HG02610 (cell line): ENCODE measurements at regions not wholly inside any gene's neighbourhood (a gene's known extent, or its start where the extent isn't known, plus 50 kb on each side); places are given as distances from the start of the nearest gene placed in this dataset.
"Not testable (repeated sequence)": the region's sequence is repeated elsewhere in the genome, so short reads cannot be mapped to it uniquely, and the experiment has no call there.

Experiments
- ATAC-seq: cut with Tn5 transposase; IDR thresholded peaks from one replicate; pipeline ENCODE4 v1.9.1; 2021; ENCODE audit warnings: mild to moderate bottlenecking, moderate library complexity; ENCODE audit not compliant: unreplicated experiment

DNA sequence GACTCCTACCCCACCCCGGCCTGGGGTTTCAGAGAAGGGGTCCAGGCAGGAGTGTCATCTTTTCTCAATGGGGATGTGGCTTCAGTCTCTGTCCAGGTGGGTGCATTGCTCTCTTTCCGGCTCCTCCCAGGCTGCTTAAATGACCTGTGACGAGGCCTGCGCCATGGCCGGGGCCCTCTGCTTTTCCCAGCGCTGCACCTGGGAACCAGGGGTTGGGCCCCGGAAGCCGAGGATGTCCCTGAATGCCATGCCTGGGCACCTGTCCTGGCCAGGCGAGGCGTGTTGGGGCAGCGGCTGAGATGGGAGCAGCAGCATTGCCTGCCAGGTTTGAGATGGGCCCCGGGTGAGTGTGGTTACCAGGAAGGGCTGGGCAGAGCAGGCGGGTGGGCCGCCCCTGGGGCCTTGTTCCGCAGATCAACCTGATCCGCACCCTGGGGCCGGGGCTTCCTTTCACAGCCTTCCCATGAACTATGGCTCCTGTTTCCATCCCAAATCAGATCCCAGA lies 147.4 kb downstream of the SEC14L1 start:
- ATAC-seq: no peak

DNA sequence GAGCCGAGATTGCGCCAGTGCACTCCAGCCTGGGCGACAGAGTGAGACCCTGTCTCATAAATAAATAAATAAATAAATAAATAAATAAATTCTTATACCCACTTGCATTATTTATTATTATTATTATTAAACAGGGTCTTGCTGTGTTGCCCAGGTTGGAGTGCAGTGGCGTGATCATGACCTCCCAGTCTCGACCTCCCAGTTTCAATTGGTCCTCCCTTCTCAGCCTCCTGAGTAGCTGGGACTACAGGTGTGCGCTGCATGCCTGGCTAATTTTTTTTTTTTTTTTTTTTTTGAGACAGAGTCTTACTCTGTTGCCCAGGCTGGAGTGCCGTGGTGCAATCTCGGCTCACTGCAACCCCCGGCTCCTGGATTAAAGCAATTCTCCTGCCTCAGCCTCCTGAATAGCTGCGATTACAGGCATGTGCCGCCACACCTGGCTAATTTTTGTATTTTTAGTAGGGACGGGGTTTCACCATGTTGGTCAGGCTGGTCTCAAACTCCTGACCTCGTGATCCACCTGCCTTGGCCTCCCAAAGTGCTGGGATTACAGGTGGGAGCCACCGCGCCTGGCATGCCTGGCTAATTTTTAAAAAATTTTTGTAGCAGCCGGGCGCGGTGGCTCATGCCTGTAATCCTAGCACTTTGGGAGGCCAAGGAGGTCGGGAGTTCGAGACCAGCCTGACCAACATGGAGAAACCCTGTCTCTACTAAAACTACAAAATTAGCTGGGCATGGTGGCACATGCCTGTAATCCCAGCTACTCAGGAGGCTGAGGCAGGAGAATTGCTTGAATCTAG lies 150.2 kb downstream of the SEC14L1 start:
- ATAC-seq: not testable (repeated sequence)

DNA sequence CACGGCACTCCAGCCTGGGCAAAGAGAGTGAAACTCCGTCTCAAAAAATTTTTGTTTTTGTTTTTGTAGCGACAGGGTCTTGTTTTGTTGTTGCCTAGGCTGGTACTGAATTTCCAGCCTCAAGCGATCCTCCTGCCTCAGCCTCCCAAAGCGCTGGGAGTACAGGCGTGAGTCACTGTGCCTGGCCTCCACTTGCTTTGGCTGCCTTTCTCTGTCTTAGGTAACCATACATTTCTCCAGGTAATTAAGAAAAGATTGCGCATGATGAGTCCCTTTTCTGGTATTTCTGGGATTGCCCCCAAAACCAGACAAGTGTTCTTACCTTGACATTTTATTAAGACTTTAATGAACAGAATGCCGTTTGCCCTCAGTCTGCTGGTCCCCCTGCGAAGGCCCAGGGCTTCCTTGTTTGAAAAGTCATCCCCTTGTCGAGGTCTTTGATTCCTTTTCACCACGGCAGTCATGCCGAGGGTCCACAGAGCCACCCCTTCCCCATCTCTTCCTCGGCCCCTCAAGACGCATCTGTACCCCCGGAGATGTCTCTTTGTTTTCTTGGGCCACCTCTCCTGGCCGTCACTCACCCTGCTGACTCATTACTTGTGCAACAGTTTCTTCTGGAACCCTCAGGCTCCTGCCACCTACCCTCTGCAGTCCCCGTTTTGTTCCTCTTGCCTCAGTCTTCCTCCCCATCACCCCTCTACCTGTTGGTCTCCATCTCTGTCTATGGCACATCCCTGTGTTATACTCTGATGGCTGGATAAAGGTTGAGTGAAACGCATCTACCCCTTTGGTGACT lies 151.0 kb downstream of the SEC14L1 start:
- ATAC-seq: no peak

DNA sequence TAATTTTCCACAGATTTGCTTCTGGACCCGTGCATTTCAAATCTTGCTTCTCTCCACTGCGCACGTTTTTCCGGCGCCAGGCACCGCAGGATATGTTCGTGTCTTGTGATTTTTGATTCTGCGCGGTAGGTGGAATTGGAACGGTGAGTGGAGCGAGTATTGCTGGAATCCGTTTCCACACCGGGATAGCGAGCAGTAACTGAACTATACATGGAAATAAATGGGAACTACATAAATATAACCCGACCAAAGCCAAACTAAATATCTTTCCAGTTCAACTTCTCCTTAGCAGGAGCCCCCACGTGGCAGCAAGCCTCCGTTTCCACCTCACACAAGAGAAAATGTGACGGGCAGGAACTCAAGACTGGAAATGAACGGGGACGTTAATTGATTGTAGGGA lies 154.0 kb downstream of the SEC14L1 start:
- ATAC-seq: no peak

DNA sequence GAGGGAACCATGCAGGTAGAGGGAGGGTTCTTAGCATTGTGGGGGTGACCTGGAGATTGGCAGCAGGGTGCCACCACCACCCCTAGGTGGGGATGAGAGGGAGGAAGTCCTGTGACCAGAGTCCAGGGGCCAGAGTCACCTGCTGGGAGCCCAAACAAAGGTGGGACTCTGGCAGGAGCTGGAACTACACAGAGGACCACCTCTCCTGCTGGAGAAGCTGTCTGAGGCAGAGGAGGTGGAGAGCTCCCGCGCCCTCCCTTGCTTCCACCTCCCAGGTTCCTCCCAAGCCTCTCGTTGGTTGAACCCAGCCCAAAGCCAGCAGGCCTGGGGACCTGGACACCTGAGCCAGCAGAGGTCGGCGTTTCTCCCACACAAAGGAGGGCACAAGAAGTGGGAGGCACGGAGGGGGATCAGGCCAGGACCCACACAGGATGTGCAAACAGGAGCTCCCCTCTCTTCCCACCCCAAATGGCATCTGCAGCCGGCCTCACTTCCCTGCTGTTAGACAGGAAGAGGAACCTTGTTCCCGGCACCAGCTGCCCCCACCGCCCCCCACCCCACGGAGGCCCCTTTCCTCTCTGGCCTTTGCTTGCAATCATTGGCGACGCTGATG lies 154.6 kb downstream of the SEC14L1 start:
- no peak for ATAC-seq

DNA sequence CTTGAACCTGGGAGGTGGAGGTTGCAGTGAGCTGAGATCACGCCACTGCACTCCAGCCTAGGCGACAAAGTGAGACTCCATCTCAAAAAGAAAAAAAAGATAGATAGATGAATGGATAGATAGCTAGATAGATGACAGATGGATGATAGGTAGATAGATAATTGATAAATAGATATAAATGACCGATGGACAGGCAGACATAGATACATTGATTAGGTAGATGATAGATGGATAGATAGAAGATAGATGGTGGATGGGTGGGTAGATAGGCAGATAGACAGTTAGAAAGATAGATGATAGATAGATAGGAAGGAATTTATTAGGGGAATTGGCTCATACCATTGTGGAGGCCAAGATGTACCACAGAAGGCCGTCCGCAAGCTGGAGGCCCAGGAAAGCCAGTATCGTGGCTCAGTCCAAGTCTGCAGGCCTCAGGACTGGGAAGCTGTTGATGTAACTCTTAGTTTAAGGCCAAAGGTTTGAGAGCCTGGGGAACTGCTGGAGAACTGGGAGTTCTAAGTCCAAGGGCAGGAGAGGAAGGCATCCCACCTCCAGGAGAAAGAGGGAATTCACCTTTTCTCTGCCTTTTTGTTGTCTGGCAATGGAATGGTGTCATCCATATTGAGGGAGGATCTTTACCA lies 156.1 kb downstream of the SEC14L1 start:
- ATAC-seq: no peak

DNA sequence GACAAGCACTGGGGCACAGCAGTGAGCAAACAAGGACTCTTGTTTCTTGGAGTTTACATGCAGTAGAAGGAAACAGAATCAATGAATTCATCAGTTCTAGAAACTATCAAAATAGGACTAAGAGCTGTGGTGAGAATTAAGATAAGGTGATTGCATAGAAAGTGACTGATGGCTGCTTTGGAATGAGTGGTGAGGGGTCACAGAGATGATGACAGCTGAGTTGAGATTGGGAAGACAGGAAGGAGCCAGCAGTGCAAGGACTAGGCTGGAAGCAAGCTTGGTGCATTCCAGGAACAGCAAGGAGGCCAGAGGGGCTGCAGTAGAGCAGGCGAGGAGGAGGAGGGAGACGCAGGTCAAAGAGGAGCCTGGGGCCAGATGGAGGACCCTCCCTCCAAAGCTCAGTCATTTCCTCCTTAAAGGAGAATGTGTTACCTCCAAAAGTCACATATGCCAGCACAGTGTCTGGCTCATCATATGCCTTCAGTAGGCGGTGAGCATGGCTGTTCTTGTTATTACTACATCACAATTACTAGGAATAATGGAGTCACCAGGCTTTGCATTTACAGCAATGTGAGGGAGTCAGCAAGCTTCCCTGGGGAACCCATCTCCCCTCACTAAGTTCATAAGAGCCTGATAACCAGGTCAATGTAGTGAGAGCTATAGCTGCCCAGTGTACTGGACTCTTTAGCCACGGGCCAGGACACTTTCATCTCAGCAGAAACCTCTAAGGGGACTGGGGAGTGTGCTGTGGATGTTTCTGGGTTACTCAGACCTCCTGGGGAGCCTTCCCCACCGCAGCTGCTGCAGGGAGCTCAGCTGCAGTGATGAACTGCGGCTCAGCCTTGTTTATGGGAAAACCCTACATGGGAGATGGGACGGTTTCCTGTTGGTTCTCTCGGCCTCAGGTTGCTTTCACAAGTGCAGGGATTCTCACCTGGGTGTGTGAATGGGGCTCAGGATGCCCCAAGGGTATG lies 157.2 kb downstream of the SEC14L1 start:
- no peak for ATAC-seq

DNA sequence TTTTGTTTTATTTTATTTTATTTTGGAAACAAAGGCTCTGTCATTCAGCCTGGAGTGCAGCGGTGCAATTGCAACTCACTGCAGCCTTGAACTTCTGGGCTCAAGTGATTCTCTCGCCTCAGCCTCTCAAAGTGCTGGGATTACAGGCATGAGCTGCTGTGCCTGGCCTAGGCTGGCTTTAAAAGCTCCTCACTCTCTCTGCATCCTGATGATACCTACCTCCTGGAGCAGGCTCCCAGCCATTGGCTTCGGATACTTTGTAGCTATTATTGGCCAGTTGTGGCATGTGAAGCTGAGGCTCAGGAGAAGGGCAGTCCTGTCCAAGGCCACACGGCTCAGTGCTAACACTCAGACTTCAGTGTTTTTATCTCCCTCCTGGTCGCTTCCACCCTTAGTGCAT lies 158.0 kb downstream of the SEC14L1 start:
- ATAC-seq: no peak

DNA sequence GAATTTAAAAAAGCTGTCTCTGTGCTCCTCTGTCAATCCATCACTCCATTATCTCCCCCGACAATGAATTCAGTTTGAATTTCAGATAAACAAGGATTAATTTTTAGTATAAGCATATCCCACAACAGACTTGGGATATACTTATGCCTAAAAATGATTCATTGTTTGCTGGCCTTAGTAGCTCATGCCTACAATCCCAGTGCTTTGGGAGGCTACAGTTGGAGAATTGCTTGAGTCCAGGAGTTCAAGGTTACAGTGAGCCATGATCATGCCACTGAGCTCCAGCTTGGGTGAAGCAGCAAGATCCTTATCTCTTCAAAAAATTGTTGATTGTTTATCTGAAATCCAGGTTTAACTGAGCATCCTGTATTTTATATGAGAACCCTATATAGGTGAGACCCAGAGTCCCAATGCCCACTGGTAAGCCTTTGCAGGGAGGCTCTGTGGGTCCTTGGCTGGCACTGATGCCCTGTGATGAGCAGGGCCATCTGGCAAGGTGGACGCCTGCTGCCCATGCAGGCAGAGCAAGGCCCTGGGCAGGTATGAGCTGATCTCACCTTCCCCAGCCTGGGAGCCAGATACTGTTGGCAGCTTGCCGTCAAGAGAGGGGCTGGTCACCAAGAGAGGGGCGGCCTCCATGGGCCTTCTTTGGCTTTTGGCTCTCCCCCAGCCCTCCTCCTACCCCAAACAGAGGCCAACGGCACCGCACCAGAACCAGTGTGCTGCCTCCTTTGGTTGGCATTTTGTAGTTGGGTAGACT lies 158.7 kb downstream of the SEC14L1 start:
- ATAC-seq: no peak

DNA sequence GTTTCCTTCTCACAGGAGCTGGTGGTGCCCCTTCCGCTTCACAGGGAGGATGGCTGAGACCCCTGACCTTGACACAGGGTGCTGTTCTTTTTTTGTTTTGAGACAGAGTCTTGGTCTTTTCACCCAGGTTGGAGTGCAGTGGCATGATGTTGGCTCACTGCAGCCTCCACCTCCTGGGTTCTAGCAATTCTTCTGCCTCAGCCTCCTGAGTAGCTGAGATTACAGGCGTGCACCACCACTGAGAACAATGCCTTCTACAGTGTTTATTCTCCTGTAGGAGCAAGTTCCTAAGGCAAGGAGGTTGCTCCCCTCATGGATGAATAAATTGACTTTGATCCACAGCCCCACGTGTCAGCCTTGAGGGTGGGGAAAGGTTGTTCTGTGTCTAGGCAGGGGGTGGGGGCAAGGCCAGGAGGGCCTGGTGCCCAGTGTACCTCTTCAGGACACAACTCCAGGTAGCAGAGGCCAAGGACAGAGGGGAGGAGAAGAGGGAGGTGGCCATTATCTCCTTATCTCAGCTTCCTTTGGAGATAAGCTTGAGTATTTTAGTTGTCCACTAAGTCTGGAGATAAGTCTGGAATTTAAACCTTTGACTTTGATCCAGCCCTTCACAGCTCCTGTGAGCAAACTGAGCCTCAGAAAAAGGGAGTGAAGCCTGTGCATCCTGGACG lies 159.4 kb downstream of the SEC14L1 start:
- ATAC-seq: no peak

DNA sequence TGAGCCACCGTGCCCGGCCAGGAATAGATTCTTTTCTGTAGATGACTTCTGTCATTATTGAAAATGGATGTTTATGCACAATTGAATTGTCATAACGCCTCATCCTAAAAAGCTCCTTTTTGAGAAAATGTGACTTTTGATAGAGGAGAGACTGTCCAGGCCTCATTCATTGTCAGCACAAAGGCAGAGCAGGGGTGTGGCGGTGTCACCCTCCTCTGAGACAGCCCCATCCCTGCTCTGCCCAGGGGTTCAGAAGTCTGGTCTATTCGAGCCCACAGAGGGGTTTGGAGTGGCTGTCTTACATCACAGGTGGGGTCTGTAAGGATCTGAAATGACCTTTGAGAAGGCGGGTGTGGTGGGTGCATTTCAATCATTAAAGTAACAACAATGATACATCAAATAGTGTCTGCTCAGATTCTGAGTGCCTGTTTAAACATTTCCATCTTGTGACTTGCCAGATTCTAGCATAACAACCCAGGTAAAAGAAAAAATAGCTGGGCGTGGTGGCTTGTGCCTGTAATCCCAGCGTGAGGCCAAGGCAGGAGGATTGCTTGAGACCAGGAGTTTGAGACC lies 161.0 kb downstream of the SEC14L1 start:
- ATAC-seq: no peak

DNA sequence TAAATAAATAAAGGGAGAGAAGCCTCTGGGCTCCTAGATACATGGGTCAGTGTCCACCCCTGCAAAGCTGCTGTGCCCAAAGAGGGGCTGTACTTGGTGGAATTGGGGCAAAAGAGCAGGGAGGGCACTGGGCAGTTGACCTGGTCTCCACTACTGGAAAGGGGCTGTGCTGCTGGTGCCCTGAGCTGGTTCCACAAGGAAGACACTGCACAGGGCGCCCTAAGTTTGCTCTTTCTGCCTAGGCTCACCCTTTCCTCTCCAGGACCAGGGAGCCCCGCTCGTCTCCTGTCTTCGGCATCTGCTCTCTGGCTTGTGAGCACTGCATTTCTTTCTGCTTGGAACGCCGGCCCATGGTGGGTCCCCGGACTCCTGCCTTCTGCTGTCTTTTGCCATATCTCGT lies 161.9 kb downstream of the SEC14L1 start:
- ATAC-seq: no peak

DNA sequence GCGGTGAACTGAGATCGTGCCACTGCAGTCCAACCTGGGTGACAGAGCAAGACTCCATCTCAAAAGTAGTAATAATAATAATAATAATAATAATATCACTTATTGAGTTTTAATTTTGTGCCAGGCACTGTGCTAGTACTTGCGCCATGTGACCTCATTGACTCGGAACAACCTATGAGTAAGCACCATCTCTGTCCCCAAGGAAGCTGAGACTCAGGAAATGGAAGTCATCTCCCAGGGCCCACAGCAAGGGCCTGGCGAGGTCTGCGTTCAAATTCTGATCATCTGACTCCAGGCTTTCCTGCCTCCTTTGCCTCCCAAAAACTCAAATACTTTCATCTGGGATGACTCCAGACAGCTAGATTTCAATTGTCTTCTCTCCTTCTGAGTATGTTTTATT lies 162.9 kb downstream of the SEC14L1 start:
- ATAC-seq: no peak

DNA sequence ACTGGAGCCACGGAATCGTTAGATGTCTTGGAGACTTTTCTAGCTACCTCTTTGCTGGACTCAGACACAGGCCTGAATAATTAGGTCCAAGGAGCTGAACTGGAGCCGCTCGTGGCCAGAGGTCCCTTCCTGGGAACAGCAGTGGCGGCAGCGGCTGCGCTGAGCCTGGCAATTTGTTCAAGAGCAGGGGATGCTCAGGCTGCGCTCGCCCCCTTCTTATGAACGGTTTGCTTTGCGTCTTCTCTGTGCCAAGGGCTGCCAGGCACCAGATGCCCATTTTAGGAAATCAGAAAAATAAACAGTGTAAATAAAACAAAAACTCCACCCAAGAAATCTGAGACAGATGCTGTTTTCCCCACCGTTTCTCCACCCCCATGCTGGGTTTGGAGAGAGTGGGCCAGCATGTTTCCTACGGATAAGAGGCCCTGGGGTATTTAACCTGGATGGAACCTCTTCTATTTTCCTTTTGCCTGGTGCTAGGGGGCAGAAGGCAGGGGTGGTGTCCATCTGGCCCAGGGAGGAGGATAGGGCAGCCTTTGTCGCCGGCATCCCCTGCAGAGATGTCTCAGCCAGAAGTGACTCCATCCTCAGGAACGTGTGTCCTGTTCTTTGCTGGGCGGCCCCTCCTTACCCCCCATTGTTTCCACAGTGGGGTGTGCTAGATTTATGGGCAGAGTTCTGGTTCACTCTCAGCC lies 163.4 kb downstream of the SEC14L1 start:
- ATAC-seq: no peak

DNA sequence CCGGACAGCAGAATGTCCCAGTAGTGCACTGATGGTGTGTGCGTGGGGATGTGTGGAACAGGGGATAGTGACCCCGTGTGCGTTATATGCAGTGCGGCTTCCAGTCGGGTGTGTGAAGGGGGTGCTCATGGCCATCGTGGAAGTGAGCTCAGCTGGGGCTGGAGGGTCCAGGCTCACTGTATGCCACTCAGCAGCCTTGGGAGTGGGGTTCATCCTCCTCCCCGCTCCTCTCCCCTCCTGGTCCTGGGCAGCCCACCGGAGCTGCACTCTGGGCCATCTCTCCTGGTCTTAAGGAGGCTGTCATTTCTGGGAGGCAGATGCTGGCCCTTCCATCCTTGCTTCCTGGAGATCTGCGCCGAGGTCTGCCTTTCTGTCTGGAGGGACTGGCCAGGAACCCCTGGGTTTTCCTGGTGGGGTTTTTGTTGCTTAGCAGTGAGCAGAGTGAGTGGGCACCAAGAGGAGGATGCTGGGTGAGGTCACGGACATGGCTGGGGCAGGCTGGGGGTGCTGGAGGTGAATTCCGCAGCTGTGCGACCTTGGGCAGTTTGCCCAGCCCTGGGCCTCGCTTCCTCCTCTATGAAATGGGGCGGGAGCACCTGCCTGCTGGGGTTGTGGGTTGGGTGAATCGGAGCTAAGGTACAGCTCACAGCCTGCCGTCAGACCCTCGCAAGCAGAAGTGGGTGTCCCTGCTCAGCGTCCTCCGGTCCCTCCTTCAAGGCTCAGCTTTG lies 164.1 kb downstream of the SEC14L1 start:
- ATAC-seq: no peak

DNA sequence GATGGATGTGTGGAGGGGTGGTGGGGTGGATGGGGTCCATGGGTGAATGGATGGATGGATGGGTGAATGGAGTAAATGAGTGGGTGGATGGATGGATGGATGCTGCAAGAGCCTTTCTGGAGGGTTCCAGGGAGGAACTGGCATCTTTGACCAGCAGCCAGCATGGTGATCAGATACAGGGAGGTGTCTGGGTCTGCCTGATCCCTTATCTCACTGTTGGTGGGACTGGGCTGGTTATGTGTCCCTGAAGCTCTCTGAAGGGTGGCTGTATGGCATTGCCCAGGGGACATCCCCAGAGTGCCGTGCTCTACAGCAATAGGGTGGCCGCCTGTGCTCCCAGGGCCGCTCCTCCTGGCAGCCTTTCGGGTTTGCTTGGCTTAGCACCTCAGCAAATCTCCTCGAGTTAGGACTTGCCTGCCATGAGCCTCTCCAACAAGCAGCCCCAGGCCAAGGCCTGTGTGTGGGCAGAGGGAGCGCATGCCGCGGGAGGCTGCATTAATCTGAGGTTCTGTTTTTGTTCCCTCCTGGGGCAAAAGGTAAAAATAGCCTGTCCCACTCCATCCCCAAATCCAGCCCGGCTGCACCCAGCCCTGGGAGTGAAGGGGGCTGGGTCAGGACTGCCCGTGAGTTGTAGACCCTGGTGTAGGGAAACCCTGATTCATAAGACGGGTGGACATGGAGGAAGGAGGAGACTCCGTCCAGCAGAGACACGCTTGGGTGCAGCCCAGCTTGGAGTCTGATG lies 165.4 kb downstream of the SEC14L1 start:
- no peak for ATAC-seq
